ENCODE measurements at regions not wholly inside any gene's neighbourhood (a gene's known extent, or its start where the extent isn't known, plus 50 kb on each side); places are given as distances from the start of the nearest gene placed in this dataset.
A peak's percentile ranks its signal among the peaks of the same experiment; 100 is the strongest.
"Not testable (repeated sequence)": the region's sequence is repeated elsewhere in the genome, so short reads cannot be mapped to it uniquely, and the experiment has no call there.

DNA sequence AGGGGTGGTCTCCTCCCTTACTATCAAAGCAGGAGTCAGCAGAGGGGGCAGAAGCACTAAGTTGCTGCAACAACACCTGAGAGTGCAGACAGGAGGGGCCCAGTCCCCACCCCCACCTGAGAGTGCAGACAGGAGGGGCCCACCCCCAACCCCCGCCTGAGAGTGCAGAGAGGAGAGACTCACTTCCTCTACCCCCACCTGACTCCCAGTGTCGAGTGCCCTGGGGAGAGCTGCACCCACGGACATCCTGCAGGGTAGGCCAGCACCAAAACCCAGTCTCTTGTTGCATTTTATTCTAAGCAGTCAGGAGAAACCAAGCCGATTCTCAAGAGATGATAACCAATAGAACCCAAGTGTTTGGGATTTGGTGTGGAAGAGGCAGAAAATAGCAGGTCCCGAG lies 78.4 kb downstream of the NAPG start:
- no peak for DNase-seq
- intact Hi-C loops (cut with micrococcal nuclease), result no loop called here
- no peak for ATAC-seq

DNA sequence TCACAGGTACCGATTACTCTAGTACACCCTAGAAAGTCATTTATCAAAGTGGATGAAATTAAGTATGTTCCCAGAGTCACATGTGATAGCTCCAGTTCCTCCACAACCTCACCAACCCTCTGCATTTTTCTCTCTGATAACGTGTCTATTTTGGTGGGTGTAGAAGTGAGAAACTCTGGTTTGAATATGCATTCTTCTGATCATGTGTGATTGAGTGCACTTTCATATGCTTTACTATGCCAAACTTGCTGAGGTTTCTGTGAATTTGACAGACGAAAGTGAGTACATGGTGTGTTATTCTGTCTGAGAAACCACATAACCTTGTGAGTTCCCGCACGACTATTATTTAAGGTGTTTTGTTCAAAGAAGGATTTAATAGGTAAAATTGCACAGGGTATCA lies 81.1 kb downstream of the NAPG start:
- intact Hi-C loops (cut with micrococcal nuclease); DNase-seq: not testable (repeated sequence)
- peak; percentile 12 for ATAC-seq

DNA sequence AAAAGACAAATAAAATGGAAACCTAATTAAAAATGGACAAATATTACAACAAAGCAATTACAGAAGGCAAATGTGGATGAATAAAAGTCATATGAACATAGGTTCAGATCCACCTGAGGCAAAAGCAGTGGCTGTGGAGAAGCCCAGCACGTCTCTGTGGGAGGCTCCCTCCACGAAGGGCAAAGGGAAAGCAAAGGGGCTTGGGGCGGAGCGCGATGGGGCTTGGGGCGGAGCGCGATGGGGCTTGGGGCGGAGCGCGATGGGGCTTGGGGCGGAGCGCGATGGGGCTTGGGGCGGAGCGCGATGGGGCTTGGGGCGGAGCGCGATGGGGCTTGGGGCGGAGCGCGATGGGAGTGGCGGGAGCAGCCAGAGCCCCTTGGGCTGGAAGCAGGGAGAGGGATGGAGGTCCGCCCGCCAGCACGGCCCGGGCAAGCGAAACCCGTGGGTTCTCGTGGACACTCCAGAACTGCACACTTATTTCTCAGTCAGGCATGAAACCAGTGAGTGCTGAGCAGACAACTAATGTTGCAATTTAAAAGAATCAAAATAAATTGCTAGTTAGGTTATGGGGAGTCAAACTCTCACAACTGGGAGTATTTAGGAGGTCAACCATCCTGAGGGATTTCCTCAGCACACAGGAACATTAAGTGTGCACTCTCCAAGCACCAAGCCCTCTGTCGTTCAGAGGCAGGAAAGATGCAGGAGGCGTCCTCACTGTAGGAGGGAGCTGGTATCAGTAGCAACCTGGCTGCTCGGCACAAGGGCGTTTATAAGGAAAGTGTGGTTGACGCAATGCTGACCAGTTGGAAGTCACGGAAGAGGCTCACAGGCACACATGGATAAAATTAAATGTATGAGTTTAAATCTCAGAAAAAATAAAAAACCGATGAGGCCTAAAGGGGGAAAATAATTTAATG lies 81.8 kb downstream of the NAPG start:
- intact Hi-C loops (cut with micrococcal nuclease); DNase-seq: not testable (repeated sequence)
- ATAC-seq, result peak; percentile 76

DNA sequence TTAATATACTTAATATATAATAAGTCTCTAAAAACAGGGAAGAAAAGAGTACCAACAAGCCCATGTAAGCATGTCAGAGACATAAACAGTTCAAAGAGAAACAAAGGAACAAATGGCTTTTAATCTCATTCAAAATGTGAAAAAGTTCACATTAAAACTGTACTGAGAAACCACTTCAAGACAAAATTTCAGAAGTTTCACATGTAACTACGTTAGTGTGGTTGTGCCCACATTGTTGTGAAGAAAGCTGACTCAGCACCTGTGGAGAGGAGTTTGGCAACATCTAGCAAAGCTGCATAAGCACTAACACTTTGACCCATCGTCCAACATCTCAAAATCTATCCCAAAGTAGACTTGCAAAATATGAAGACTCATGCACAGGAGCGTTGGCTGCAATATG lies 82.6 kb downstream of the NAPG start:
- DNase-seq; intact Hi-C loops (cut with micrococcal nuclease); ATAC-seq: not testable (repeated sequence)

DNA sequence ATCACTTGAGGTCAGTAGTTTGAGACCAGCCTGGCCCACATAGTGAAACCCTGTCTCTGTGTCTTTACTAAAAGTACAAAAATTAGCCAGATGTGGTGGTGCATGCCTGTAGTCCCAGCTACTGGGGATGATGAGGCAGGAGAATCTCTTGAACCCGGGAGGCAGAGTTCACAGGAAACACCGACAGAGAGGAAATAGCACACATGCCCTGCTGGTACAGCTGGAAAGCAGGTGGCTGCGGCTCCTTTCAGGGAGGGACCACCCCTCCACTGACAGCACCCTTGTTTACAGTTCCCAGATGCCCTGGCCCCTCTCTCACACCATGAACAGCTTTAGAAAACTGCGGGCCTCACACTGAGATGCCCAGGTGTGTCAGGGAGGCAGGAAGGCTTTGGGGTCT lies 83.2 kb downstream of the NAPG start:
- intact Hi-C loops (cut with micrococcal nuclease); ATAC-seq: not testable (repeated sequence)

DNA sequence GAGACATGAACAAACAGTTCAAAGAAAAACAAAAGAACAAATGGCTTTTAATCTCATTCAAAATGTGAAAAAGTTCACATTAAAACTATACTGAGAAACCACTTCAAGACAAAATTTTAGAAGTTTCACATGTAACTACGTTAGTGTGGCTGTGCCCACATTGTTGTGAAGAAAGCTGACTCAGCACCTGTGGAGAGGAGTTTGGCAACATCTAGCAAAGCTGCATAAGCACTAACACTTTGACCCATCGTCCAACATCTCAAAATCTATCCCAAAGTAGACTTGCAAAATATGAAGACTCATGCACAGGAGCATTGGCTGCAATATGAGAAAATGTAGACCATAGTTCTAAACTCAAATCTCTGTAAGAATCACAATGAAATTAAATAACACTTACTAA lies 87.4 kb downstream of the NAPG start:
- ATAC-seq; DNase-seq; intact Hi-C loops (cut with micrococcal nuclease): not testable (repeated sequence)

More for the DNA sequence above, 83.2 kb downstream of the NAPG start:
- not testable (repeated sequence) for DNase-seq

DNA sequence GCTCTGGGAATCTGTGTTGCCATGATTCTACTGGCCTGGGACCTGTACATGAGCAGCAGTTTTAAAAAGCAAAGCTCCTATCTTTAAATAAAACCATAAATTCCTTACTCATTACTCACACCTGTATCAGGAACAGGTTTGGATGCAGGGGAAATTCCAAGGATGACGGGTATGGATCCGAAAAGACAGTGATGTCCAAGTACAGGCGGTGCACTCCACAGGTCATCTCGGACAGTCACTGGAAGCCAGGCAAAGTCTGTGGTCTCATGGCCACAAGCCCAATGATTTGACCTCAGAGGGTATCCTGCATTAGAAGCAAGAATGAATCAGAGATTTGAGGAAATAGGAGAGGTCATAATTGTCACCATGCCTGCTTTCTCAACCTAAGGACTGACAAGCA lies 90.9 kb downstream of the NAPG start:
- DNase-seq; intact Hi-C loops (cut with micrococcal nuclease); ATAC-seq: not testable (repeated sequence)

DNA sequence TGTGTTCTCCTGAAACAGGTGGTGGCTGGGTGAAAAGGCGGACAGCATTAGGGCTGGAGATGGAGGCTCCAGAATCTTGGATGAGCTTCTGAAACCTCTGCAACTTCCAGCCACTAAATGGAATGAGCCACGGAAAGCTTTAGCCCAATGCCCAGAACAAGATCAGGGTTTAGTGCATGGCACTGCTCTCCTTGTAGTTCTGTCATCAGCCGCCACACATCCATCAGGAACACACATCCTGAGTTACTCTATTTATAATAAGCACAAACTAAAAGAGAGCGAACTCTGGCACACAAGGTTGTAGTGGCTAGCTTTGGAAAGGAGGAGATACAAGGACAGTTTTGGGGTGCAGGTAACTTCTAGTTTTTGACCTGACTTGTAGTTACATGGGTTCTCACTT lies 93.0 kb downstream of the NAPG start:
- ATAC-seq, result peak; percentile 96
- intact Hi-C loops (cut with micrococcal nuclease); DNase-seq: not testable (repeated sequence)

DNA sequence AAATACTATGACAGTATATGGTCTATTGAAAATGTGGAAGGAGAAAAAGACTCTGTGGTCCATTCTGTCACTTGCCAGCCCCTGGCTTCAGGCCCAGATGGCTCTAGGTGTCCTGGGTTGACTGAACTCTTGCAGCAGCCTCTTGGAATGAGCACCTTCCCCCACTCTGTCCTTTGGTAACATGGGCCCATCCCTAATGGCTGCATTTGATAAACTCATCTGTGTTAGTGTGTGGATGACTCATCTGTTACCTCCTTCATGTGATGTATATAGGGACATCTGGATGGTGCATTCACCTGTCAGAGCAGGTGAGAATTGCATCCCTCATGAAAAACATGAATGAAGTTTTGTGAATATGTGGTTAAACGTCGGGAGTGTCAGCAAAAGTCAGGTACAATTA lies 93.5 kb downstream of the NAPG start:
- intact Hi-C loops (cut with micrococcal nuclease); DNase-seq; ATAC-seq: not testable (repeated sequence)

DNA sequence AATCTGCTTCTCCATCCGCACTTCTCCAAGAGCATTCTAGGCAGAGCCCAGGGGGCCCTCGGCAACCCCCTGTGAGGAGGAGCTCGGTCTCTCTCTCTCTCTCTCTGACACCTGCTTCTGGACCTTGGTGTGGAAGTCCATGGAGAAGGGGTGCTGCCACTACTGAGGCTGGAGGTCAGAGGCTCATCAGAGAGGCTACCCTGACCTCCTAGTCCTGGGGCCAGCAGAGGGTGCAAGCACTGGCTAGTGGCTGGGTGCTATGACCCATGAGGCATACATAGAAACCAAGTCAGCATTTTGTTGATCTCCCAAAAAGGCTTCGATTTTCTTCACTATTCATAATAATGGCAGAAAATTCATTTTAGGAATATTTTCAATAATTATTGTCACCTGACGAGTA lies 94.0 kb downstream of the NAPG start:
- intact Hi-C loops (cut with micrococcal nuclease); ATAC-seq; DNase-seq: not testable (repeated sequence)

Data from left ventricle myocardium superior (tissue), 1 donor.